ENCODE measurements at regions not wholly inside any gene's neighbourhood (a gene's known extent, or its start where the extent isn't known, plus 50 kb on each side); places are given as distances from the start of the nearest gene placed in this dataset.

GRCh38 chr4:180799798-180800197, 1443.4 kb upstream of the TENM3 start:
- no peak overlapping the region for H4K5ac ChIP-seq (ENCODE audit: low read depth, low read length)
- no peak for TF ChIP-seq NFE2L2 (IDR thresholded peaks at IDR 0.05; ENCODE audit: low read depth, low read length)
- TF ChIP-seq MAFK (IDR thresholded peaks at IDR 0.05; ENCODE audit: low read depth, low read length), result no peak
- no peak for TF ChIP-seq CTCF (conservative IDR thresholded peaks at IDR 0.05; ENCODE audit: low read depth, low read length)
- no peak for TF ChIP-seq RCOR1 (IDR thresholded peaks at IDR 0.05; ENCODE audit: insufficient replicate concordance, low read length)
- no peak for TF ChIP-seq ELK1 (IDR thresholded peaks at IDR 0.05; ENCODE audit: borderline replicate concordance, low read depth, low read length)
- TF ChIP-seq MXI1 (IDR thresholded peaks at IDR 0.05; ENCODE audit: borderline replicate concordance, low read depth, low read length), result no peak
- ChIA-PET POLR2A (ENCODE audit: unreplicated experiment) (no interaction called here), CTCF (no interaction called here)
- no peak overlapping the region for H3K4me3 ChIP-seq (ENCODE audit: insufficient read depth, low read depth, low read length)
- no peaks in the 10 kb centered on the region for H3K9me3 ChIP-seq (ENCODE audit: control insufficient read depth, insufficient read depth, low read length)
- no peaks in the 10 kb centered on the region for H3K36me3 ChIP-seq (ENCODE audit: control insufficient read depth, insufficient read depth, low read length)
- DNase-seq, result peak; percentile 12
- no peak overlapping the region for H3K27ac ChIP-seq (ENCODE audit: insufficient read depth, low read length)
- in situ Hi-C loops (cut with MboI; ENCODE audit: low sequenced_read_pairs) (no loop called here), dilution Hi-C loops (cut with HindIII; ENCODE audit: low sequenced_read_pairs, unreplicated experiment) (no loop called here), intact Hi-C loops (cut with micrococcal nuclease) (no loop called here)
- H4K20me1 ChIP-seq (ENCODE audit: insufficient read depth, low read length), result no peaks in the 10 kb centered on the region
- H2BK5ac ChIP-seq (ENCODE audit: low read depth, low read length, poor library complexity, severe bottlenecking), result no peak overlapping the region
- no peak overlapping the region for H3K9ac ChIP-seq (ENCODE audit: low read depth, low read length)
- no peak for ATAC-seq (ENCODE audit: low read depth)
- no peak overlapping the region for H2BK120ac ChIP-seq (ENCODE audit: low read depth, low read length)
- no CpG with 5 or more reads among the region's 5 CpGs for WGBS, 2 experiments (ENCODE audit: extremely low coverage in 2 of 2, insufficient read length in 1 of 2)
- no peak overlapping the region for H4K8ac ChIP-seq (ENCODE audit: low read depth in 2 of 2, low read length in 2 of 2)
- no peak overlapping the region for H3K18ac ChIP-seq (ENCODE audit: low read depth, low read length)
- H2AFZ ChIP-seq (replicated peaks; ENCODE audit: low read length, poor library complexity), result no peak overlapping the region
- BruUV-seq (replicated peaks), result no TSS peak
- H3K4me1 ChIP-seq (ENCODE audit: control insufficient read depth, insufficient read depth, low read length), result no peaks in the 10 kb centered on the region
- H3K27me3 ChIP-seq (ENCODE audit: control insufficient read depth, insufficient read depth, low read length), result no peaks in the 10 kb centered on the region
- H3K79me1 ChIP-seq (ENCODE audit: low read depth in 1 of 2, low read length in 2 of 2), result no peaks in the 10 kb centered on the region
- H3K9me1 ChIP-seq (ENCODE audit: insufficient read depth, low read length), result no peaks in the 10 kb centered on the region
- H4K91ac ChIP-seq (ENCODE audit: insufficient read depth, low read depth, low read length), result no peak overlapping the region
- no peak overlapping the region for H3K23ac ChIP-seq (ENCODE audit: low read depth, low read length)
- H3K14ac ChIP-seq (replicated peaks; ENCODE audit: low read depth, low read length), result no peak overlapping the region
- H2BK20ac ChIP-seq (ENCODE audit: low read depth, low read length), result no peak overlapping the region
- no peak overlapping the region for H3K56ac ChIP-seq (ENCODE audit: extremely low read depth, insufficient read depth, low read length)
- H2AK9ac ChIP-seq (replicated peaks; ENCODE audit: low read depth, low read length, poor library complexity), result no peak overlapping the region
- no peak overlapping the region for H3K4ac ChIP-seq (ENCODE audit: low read depth, low read length)
- H3K4me2 ChIP-seq (ENCODE audit: low read depth, low read length), result no peak overlapping the region
- no peak overlapping the region for H2AK5ac ChIP-seq (ENCODE audit: low read depth, low read length)
- no peak overlapping the region for H2BK15ac ChIP-seq (ENCODE audit: low read depth, low read length)

All from IMR-90 (cell line).